K562 (cell line): ENCODE measurements at regions not wholly inside any gene's neighbourhood (a gene's known extent, or its start where the extent isn't known, plus 50 kb on each side); places are given as distances from the start of the nearest gene placed in this dataset.

ENCODE experiments used
- ATAC-seq: fragments of 200-7000 bp; cut with Tn5 transposase; 3 replicates; pipeline ENCODE4 v1.9.1; 2020; ENCODE audit warnings: moderate library complexity
- BruUV-seq: library from RNA; stranded (reverse); fragments of 400-500 nt; replicated peaks from 2 replicates; lab custom pipeline; 2021; lab: Mats Ljungman, UMichigan
- CTCF ChIA-PET: fragments of 300-600 bp; formaldehyde crosslinking; extraction: SDS; loops from one replicate; lab custom pipeline; 2021; ENCODE audit warnings: low intra/inter-chr PET ratio; lab: Yijun Ruan, JAX
- POLR2A ChIA-PET: fragments of 300-600, 350-650 bp; sonication (Branson Sonifier 250); formaldehyde crosslinking; extraction: SDS; loops from one replicate; lab custom pipeline; 2021; ENCODE audit warnings: antibody characterized with exemption, inconsistent platforms; lab: Yijun Ruan, JAX
- DNase-seq, 4 experiments: peaks; one replicate each; pipeline versions ENCODE4 v3.0.0 to v3.0.0-alpha.2; 2011 to 2018; ENCODE audit warnings: low spot score in 3 of 4, mixed read lengths in 3 of 4; ENCODE audit errors: extremely low read depth in 1 of 4
- FAIRE-seq: peaks from 2 replicates; lab custom pipeline; 2011; peaks lifted over from hg19 to GRCh38; lab: Jason Lieb, UNC
- H2AFZ ChIP-seq: 2 replicates; pipeline ENCODE4 v1.6.0; 2011; ENCODE audit warnings: low read depth, low read length, control low read depth, inconsistent platforms
- H3K27ac ChIP-seq: fragments of 200-600 bp; 3 replicates; pipeline ENCODE4 v1.8.0; 2011; ENCODE audit warnings: low read depth, mild to moderate bottlenecking, control low read depth, inconsistent platforms, low read length, moderate library complexity, mixed read lengths; ENCODE audit errors: extremely low read depth
- H3K27me3 ChIP-seq, 2 experiments: fragments of 300-600 bp in 1 of 2; 2 replicates in 1 of 2; 3 replicates in 1 of 2; pipeline versions ENCODE4 v1.6.0 to v1.8.0; 2011; ENCODE audit warnings: inconsistent platforms in 2 of 2, low read length in 2 of 2, mild to moderate bottlenecking in 1 of 2, mixed read lengths in 1 of 2, moderate library complexity in 1 of 2; ENCODE audit not compliant: control insufficient read depth in 2 of 2, insufficient read depth in 2 of 2
- H3K36me3 ChIP-seq: fragments of 300-600 bp; 3 replicates; pipeline ENCODE4 v1.8.0; 2011; ENCODE audit warnings: mild to moderate bottlenecking, low read length, inconsistent platforms; ENCODE audit not compliant: control insufficient read depth, insufficient read depth
- H3K4me1 ChIP-seq, 2 experiments: fragments of 200-600 bp in 1 of 2; replicated peaks in 1 of 2; 2 replicates in 1 of 2; 3 replicates in 1 of 2; pipeline versions ENCODE4 v1.5.1 to v1.8.0; 2011; ENCODE audit warnings: inconsistent platforms in 2 of 2, low read length in 2 of 2, mild to moderate bottlenecking in 1 of 2, mixed read lengths in 1 of 2, moderate library complexity in 1 of 2; ENCODE audit not compliant: control insufficient read depth in 2 of 2, insufficient read depth in 2 of 2
- H3K4me2 ChIP-seq: 2 replicates; pipeline ENCODE4 v1.6.1; 2011; ENCODE audit warnings: low read length, control low read depth, inconsistent platforms, mixed read lengths; ENCODE audit not compliant: insufficient read depth
- H3K4me3 ChIP-seq: fragments of 200-600 bp; sonication (generic), shearing (Covaris generic); 2 replicates; pipeline ENCODE4 v1.5.1; 2016; ENCODE audit warnings: control low read depth, inconsistent platforms
- H3K79me2 ChIP-seq: fragments of 200-600 bp; 3 replicates; pipeline ENCODE4 v1.8.0; 2011; ENCODE audit warnings: low read length, inconsistent platforms; ENCODE audit not compliant: control insufficient read depth, insufficient read depth
- H3K9ac ChIP-seq, 2 experiments: 2 replicates each; pipeline versions ENCODE4 v1.6.0 to v1.6.1; 2011; ENCODE audit warnings: low read depth in 2 of 2, low read length in 2 of 2, control low read depth in 1 of 2, inconsistent platforms in 1 of 2, mild to moderate bottlenecking in 1 of 2, mixed read lengths in 1 of 2; ENCODE audit not compliant: insufficient read depth in 1 of 2
- H3K9me1 ChIP-seq: one replicate; pipeline ENCODE4 v1.6.0; 2011; ENCODE audit warnings: inconsistent platforms, mild to moderate bottlenecking, low read length, moderate library complexity; ENCODE audit not compliant: control insufficient read depth, insufficient read depth
- H3K9me3 ChIP-seq: replicated peaks from 2 replicates; pipeline ENCODE4 v1.5.1; 2011; ENCODE audit warnings: low read depth, low read length, inconsistent platforms; ENCODE audit not compliant: control insufficient read depth, insufficient read depth
- H4K20me1 ChIP-seq: replicated peaks from 2 replicates; pipeline ENCODE4 v1.6.1; 2011; ENCODE audit warnings: low read length, inconsistent platforms, mixed read lengths; ENCODE audit not compliant: control insufficient read depth, insufficient read depth
- CHCHD3 ChIP-seq: fragments of 250-450 bp; sonication (Bioruptor Pico); IDR thresholded peaks from 2 replicates; pipeline ENCODE4 v2.1.2; 2022; ENCODE audit warnings: mild to moderate bottlenecking
- ELK1 ChIP-seq: sonication (generic); formaldehyde crosslinking; IDR thresholded peaks from 2 replicates; pipeline ENCODE4 v1.8.1; 2022; ENCODE audit warnings: missing genetic modification reagents
- GABPB2 ChIP-seq: fragments of 250-450 bp; sonication (Bioruptor Pico); conservative IDR thresholded peaks from 2 replicates; pipeline ENCODE4 v1.5.1; 2021; ENCODE audit warnings: mild to moderate bottlenecking
- LEF1 ChIP-seq: fragments of 450-650 bp; IDR thresholded peaks from 2 replicates; pipeline ENCODE4 v1.6.1; 2016; ENCODE audit warnings: mild to moderate bottlenecking
- NBN ChIP-seq: fragments of 450-650 bp; IDR thresholded peaks from 2 replicates; pipeline ENCODE4 v1.6.1; 2016; ENCODE audit warnings: low read depth, mild to moderate bottlenecking
- SLC30A9 ChIP-seq: fragments of 250-450 bp; sonication (Bioruptor Pico); IDR thresholded peaks from 2 replicates; pipeline ENCODE4 v1.8.0; 2022; ENCODE audit warnings: mild to moderate bottlenecking, moderate library complexity
- STAT5B ChIP-seq: fragments of 250-450 bp; sonication (Bioruptor Pico); IDR thresholded peaks from 2 replicates; pipeline ENCODE4 v1.8.0; 2021; ENCODE audit warnings: mild to moderate bottlenecking, inconsistent platforms
- ZFPM2 ChIP-seq: fragments of 250-450 bp; sonication (Bioruptor Pico); IDR thresholded peaks from 2 replicates; pipeline ENCODE4 v1.5.1; 2022; ENCODE audit warnings: mild to moderate bottlenecking
- ZMIZ1 ChIP-seq, 2 experiments: fragments of 150-350 bp in 1 of 2; IDR thresholded peaks; 2 replicates each; pipeline ENCODE4 v1.6.1; 2012 to 2016; ENCODE audit warnings: low read depth in 2 of 2, low read length in 2 of 2, mild to moderate bottlenecking in 1 of 2, moderate library complexity in 1 of 2
- ZNF12 ChIP-seq: sonication (generic); formaldehyde crosslinking; IDR thresholded peaks from 2 replicates; pipeline ENCODE4 v1.4.0; 2020; ENCODE audit warnings: mild to moderate bottlenecking, missing genetic modification reagents
- ZNF444 ChIP-seq: fragments of 250-450 bp; sonication (Bioruptor Pico); IDR thresholded peaks from 2 replicates; pipeline ENCODE4 v1.4.0; 2020; ENCODE audit warnings: mild to moderate bottlenecking, moderate library complexity
- WGBS: fragments of 100-300 bp; shearing (Covaris generic); methylation state at CpG from one replicate; pipeline ENCODE4 v1.1.6; 2016; ENCODE audit warnings: low coverage, mixed read lengths; ENCODE audit not compliant: insufficient coverage; ENCODE audit errors: missing lambda C conversion rate; 5-methylcytosine and 5-hydroxymethylcytosine counted together
- in situ Hi-C: fragments of 300-500 bp; cut with MboI; formaldehyde crosslinking; loops from 4 replicates; pipeline ENCODE4 v1.15.0; 2018; ENCODE audit warnings: inconsistent platforms, mixed read lengths
- intact Hi-C: fragments of 100-400 bp; cut with micrococcal nuclease; formaldehyde crosslinking; loops from 2 replicates; pipeline ENCODE4 v1.14.2; 2022
- TF ChIP-seq, protein P1 (sequence below): sonication (generic); IDR thresholded peaks from 2 replicates; pipeline ENCODE4 v1.6.1; 2016

GRCh38 chr11:90646266-90646665 is 423.4 kb upstream of the CHORDC1 start:
- Histone ChIP-seq H3K9ac (no peak overlapping the region), H3K27me3 (no peaks in the 10 kb centered on the region), H3K4me3 (no peak overlapping the region), H3K9me1 (no peaks in the 10 kb centered on the region), H3K79me2 (no peaks in the 10 kb centered on the region), H3K4me2 (no peak overlapping the region), H3K4me1 (no peaks in the 10 kb centered on the region), H3K36me3 (no peaks in the 10 kb centered on the region), H3K27ac (no peak overlapping the region), H3K9me3 (0 out of 2 replicates have a peak, but pooled peaks cover 1% of the 10 kb centered on the region), H2AFZ (no peak overlapping the region), H4K20me1 (no peaks in the 10 kb centered on the region)
- ChIA-PET POLR2A (no interaction called here), CTCF (no interaction called here)
- ATAC-seq (no peak), FAIRE-seq (no peak), DNase-seq (no peak)
- intact Hi-C loops (no loop called here), in situ Hi-C loops (no loop called here)
- BruUV-seq, result no TSS peak
- TF ChIP-seq LEF1 (no peak), GABPB2 (no peak), NBN (no peak), ZFPM2 (CRISPR knock-in tag) (no peak)
- WGBS, result 7% methylated on average over 1 of the region's 1 CpG

GRCh38 chr11:90639461-90639993 is 416.7 kb upstream of the CHORDC1 start:
- H3K4me2 ChIP-seq, result no peak overlapping the region
- POLR2A ChIA-PET, result no interaction called here
- H3K36me3 ChIP-seq, result no peaks in the 10 kb centered on the region
- no peaks in the 10 kb centered on the region for H4K20me1 ChIP-seq
- CTCF ChIA-PET, result no interaction called here
- no peaks in the 10 kb centered on the region for H3K4me1 ChIP-seq
- 0 out of 2 replicates have a peak, but pooled peaks cover 1% of the 10 kb centered on the region for H3K9me3 ChIP-seq
- in situ Hi-C loops, result no loop called here
- ATAC-seq (no peak), FAIRE-seq (no peak), DNase-seq (no peak)
- WGBS, result 0% methylated on average over 1 of the region's 1 CpG
- no peaks in the 10 kb centered on the region for H3K79me2 ChIP-seq
- H3K4me3 ChIP-seq, result no peak overlapping the region
- no TSS peak for BruUV-seq
- H3K9ac ChIP-seq, result no peak overlapping the region
- no peak overlapping the region for H2AFZ ChIP-seq
- intact Hi-C loops, result no loop called here
- no peaks in the 10 kb centered on the region for H3K9me1 ChIP-seq
- H3K27me3 ChIP-seq, result no peaks in the 10 kb centered on the region
- H3K27ac ChIP-seq, result no peak overlapping the region
- TF ChIP-seq SLC30A9 (CRISPR knock-in tag) (no peak), STAT5B (CRISPR knock-in tag) (no peak), ZNF12 (CRISPR knock-in tag) (no peak), ELK1 (CRISPR knock-in tag) (no peak), ZNF444 (CRISPR knock-in tag) (no peak), ZMIZ1 (IDR thresholded peaks at IDR 0.05; ENCODE audit: low read depth in 2 of 2, low read length in 2 of 2) (no peak), CHCHD3 (CRISPR knock-in tag) (no peak)
- TF ChIP-seq, protein P1, sequence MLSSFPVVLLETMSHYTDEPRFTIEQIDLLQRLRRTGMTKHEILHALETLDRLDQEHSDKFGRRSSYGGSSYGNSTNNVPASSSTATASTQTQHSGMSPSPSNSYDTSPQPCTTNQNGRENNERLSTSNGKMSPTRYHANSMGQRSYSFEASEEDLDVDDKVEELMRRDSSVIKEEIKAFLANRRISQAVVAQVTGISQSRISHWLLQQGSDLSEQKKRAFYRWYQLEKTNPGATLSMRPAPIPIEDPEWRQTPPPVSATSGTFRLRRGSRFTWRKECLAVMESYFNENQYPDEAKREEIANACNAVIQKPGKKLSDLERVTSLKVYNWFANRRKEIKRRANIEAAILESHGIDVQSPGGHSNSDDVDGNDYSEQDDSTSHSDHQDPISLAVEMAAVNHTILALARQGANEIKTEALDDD, result no peak
